GM21526 (cell line): ENCODE measurements at regions not wholly inside any gene's neighbourhood (a gene's known extent, or its start where the extent isn't known, plus 50 kb on each side); places are given as distances from the start of the nearest gene placed in this dataset.
A peak's percentile ranks its signal among the peaks of the same experiment; 100 is the strongest.
"Not testable (repeated sequence)": the region's sequence is repeated elsewhere in the genome, so short reads cannot be mapped to it uniquely, and the experiment has no call there.

ENCODE experiments used
- ATAC-seq: cut with Tn5 transposase; IDR thresholded peaks from one replicate; pipeline ENCODE4 v1.9.1; 2021; ENCODE audit warnings: moderate library complexity; ENCODE audit not compliant: unreplicated experiment, low FRiP score

- ATAC-seq: no peak
Measured at GRCh38 chr1:187931776-187932175, 1103.0 kb downstream of the PLA2G4A start.

- no peak for ATAC-seq
Measured at GRCh38 chr1:187933562-187934419, 1105.0 kb downstream of the PLA2G4A start.

- ATAC-seq: no peak
Measured at GRCh38 chr1:187936667-187937066, 1107.9 kb downstream of the PLA2G4A start.

GRCh38 chr1:187938092-187938491 lies 1109.3 kb downstream of the PLA2G4A start:
- no peak for ATAC-seq

- ATAC-seq: no peak
Measured at GRCh38 chr1:187942986-187943385, 1114.2 kb downstream of the PLA2G4A start.

GRCh38 chr1:187943606-187944403 lies 1115.1 kb downstream of the PLA2G4A start:
- no peak for ATAC-seq

- not testable (repeated sequence) for ATAC-seq
Measured at GRCh38 chr1:187946661-187947060, 1117.9 kb downstream of the PLA2G4A start.

GRCh38 chr1:187947359-187947758 lies 1118.6 kb downstream of the PLA2G4A start:
- no peak for ATAC-seq

GRCh38 chr1:187948170-187948794 lies 1119.5 kb downstream of the PLA2G4A start:
- ATAC-seq: no peak

GRCh38 chr1:187949567-187949966 lies 1120.8 kb downstream of the PLA2G4A start:
- no peak for ATAC-seq

- no peak for ATAC-seq
Measured at GRCh38 chr1:187951817-187952216, 1123.1 kb downstream of the PLA2G4A start.

GRCh38 chr1:187952446-187952845 lies 1123.7 kb downstream of the PLA2G4A start:
- no peak for ATAC-seq

- no peak for ATAC-seq
Measured at GRCh38 chr1:187956975-187957374, 1128.2 kb downstream of the PLA2G4A start.

GRCh38 chr1:187958207-187958606 lies 1129.5 kb downstream of the PLA2G4A start:
- ATAC-seq: no peak

- ATAC-seq: no peak
Measured at GRCh38 chr1:187959062-187959461, 1130.3 kb downstream of the PLA2G4A start.

GRCh38 chr1:187960125-187960638 lies 1131.4 kb downstream of the PLA2G4A start:
- no peak for ATAC-seq

GRCh38 chr1:187961895-187962294 lies 1133.1 kb downstream of the PLA2G4A start:
- ATAC-seq: no peak

GRCh38 chr1:187971851-187972250 lies 1143.1 kb downstream of the PLA2G4A start:
- ATAC-seq: no peak

GRCh38 chr1:187977298-187977697 lies 1148.5 kb downstream of the PLA2G4A start:
- no peak for ATAC-seq

- ATAC-seq: peak; percentile 40
Measured at GRCh38 chr1:187985145-187985896, 1156.6 kb downstream of the PLA2G4A start.
